ENCODE measurements at regions not wholly inside any gene's neighbourhood (a gene's known extent, or its start where the extent isn't known, plus 50 kb on each side); places are given as distances from the start of the nearest gene placed in this dataset.
"Not testable (repeated sequence)": the region's sequence is repeated elsewhere in the genome, so short reads cannot be mapped to it uniquely, and the experiment has no call there.

DNA sequence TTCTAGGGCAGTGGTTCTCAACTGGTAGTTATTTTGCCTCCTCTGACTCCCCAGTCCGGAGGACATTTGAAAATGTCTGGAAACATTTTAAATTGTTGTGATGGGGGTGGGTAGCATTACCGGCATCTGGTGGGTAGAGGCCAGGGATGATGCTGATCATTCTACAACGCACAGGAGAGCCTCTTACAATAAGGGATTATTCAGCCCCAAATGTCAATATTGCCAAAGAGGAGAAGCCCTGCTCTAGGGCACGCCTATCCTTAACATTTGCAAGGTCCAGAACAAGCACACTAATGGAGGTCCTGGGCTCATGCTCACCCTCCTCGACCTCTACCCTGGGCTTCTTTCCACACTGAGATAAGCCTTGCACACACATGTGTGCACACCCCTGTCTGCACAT is 106.4 kb downstream of the MINAR1 start:
- DNase-seq (ENCODE audit: low read depth in 2 of 2), result no peak

DNA sequence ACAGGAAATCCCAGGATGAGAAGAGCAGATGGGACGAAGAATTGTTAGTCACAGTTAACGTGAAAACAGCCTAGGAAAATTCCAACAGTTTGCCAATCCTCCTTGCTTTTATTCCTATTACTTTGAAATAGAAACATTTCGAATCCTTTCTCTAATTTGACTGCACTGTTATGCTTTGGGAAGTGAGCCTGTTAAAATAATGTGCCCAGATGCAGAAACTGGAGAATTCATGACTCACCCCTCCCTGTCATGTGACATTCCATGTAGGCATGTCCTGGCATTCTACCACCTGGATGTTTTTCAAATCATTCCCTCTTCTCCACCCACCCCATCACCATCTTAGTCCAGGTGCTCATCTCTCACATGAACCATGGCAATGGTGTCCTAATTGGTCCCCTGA is 107.3 kb downstream of the MINAR1 start:
- no peak for DNase-seq (ENCODE audit: low read depth in 2 of 2)

DNA sequence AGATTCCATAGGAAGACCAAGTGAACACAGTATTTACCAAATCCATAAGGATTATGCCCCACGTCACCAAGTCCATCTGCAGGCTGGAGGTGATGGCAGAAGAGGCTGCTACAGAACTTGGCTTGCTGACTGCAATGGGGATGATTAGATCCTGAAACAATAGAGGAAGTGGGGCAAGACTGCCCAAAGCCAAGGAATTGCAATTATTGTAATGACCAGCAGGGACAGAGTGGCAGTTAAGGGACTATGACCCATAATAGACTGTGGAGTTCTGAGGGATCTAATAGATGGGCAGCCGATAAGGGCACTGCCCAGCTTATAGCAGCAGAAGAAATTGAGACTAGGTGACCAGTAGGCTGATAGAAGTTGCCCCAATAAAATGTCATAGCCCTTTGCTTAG is 108.4 kb downstream of the MINAR1 start:
- DNase-seq (ENCODE audit: low read depth in 2 of 2), result no peak

DNA sequence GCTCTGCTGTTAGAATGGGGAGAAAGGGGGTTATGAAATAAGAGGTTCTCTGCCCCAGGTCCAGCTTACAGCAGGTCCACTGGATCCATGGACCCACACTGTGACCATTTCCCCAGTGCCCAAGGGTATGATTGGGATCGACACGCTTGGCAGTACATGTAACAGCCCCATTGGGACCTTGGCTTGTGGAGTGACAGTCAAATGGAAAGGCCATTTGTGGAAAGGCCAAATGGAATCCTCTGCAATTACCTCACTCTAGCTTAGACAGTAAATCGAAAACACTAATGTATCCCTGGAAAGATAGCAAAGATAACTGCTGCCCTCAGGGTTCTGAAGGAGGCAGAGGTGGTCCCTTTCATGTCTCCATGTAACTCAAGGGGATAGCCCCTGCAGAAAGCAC is 109.1 kb downstream of the MINAR1 start:
- DNase-seq (ENCODE audit: low read depth in 2 of 2), result no peak

DNA sequence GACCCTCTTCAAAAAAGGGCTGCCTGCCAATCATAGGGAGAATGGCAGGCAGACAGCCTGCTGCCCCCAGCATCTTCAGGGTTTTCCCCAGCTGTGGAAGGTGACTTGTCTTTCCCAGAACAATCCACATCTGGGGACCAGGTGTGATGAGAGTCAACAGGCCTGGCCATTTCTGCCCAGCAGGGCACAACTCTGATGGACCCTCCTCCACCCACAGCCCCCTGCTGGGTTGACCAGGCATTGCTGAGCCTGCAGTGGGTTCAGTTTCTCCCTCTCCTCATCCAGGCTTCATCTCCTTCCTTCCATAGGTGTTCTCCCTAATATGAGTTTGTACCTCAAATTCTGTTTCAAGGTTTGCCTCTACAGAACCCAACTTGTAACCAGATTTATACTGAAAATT is 111.0 kb downstream of the MINAR1 start:
- no peak for DNase-seq (ENCODE audit: low read depth in 2 of 2)

DNA sequence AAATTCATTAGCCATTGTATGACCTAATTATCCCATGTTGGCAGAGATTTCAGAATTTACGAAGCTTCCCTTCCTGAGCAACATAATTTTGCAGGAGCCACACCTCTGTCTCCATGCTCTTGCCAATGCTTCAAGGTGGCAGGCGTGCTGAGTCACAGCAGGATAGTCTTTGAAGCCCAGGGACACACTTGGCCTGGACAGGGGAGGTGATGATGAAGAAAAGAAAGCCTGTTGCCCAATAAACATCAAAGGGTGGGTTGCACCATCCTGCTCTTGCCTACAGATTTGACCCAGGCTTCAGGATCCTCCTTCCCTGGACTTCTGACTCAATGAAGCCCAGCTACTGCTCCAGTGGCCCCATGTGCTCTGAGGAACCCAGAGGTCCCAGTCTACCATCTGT is 117.1 kb downstream of the MINAR1 start:
- no peak for DNase-seq (ENCODE audit: low read depth in 2 of 2)

DNA sequence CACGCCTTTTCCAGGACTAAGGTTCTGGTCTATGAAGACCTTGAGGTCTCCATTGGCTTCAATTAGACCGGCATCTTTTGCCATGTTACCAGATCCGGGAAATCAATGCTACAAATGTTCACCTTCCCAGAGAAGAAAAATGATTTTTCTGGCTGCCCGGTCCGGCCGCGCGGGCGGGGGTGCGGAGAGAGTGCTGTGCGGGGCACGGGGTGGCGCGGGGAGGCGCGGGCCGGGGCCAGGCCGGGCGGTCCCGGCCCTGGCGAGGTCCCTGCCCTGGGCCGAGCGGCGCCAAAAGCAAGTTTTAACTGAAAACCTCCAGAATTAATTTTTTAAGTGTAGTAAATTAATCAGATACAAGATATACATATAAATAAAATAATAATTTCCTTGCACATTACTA is 128.2 kb downstream of the MINAR1 start:
- no peak for DNase-seq (ENCODE audit: low read depth in 2 of 2)

DNA sequence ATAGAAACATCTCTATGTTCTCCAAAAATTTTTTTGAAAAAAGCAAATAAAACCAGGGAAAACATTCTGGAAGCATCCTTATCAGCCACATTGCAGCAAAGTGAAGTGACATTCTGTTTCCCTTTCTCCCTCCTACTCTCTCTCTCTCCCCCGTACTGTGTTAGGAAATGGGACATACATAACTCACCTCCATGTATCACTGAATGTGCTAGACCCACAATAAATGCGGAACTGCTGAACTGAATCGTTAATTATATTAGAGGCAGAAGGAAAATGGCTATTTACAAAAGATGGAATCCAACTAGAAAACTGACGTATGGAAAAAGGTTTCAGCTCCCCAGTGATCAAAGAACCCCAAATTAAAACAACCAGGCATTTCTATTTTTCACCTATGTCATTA is 129.8 kb downstream of the MINAR1 start:
- no peak for DNase-seq (ENCODE audit: low read depth in 2 of 2)

DNA sequence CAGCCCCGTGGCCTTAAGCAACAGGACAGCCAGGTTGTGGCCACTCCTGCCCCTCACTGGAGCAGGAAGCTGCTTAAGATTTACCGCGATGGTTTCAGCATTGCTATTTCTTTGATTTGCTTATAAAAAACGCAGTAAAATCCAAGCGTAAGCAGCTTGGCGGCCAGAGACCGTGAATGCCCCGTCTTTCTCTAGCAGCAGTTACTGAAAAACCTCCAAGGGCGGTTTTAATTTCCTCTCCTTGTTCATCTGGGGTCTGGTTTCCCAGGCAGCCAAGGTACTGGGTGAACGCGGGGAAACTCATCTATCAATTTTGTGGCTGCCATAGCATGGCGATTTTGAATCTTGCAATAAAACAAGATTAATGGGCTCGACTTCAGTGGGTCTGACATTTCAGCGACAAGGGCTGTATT is 130.3 kb downstream of the MINAR1 start:
- no peak for DNase-seq (ENCODE audit: low read depth in 2 of 2)

DNA sequence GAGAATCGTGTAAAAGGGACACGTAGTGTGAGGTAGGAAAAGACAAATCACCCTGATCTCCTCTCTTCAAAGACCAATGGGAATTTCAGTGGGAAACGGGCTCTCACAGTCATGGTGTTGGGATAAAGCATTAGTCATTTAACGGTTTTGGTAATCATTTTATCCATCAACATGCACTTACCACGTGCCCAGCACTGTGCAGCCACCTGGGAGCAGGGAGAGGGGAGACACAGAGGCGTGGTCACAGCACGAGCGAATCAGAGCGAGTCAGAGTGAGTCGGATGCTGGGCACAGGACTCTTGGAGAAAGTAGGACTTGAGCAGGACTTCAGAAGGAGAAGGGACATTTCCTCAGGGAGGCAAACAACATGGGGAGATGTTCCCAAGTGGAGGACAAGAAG is 130.8 kb downstream of the MINAR1 start:
- DNase-seq (ENCODE audit: low read depth in 2 of 2), result no peak

DNA sequence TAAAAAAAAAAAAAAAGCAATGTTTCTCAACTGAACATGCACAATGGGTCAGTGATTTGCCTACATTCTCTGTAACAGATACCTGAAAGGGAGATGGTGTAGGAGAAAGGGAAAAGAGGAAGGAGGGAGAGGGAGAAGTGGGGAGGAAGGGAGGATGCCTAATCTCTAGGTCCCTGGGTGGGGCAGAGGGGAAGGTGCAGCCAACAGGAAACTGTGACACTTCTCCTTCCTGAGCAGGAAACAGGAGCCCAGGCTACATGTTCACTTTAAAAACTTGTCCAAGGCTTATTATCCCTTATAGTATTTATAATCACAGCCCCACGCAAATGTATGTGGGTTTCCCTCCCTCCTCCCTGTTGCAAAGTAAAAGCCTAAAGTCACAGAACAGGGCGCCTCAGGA is 137.9 kb downstream of the MINAR1 start:
- DNase-seq (ENCODE audit: low read depth in 2 of 2), result no peak

DNA sequence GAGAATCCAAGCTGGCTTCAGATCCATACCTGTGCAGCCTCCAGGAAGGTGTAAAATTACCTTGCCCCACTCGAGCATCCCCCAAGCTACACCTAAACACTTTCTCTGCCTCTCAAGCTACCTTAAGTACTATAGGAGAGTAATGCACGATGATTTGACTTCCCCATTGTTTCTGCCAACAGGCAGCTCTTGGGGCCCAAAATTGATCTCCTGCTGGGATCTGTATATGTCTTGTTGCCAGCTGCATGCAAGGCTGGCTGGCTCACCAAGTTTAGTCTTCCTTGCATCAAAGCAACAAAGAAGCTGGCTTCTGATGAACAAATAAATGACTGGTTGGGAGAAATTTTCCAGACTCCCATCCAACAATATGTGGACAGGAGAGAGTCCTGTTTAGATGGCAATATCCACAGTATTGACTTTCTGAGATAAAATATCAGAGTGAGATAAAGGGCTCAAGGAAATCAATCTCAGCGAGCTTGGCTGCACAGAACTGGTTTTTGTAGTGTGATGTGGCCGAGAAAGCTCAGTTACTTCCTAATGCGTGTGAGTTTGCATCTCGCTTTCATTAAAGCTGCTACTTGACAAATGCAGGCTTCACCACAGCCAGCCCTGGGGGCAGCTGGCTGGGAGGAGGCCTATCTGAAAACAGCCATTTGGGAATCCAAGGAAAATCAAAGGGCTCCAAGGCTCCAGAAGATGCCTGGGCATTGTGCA is 140.7 kb downstream of the MINAR1 start:
- no peak for DNase-seq (ENCODE audit: low read depth in 2 of 2)

DNA sequence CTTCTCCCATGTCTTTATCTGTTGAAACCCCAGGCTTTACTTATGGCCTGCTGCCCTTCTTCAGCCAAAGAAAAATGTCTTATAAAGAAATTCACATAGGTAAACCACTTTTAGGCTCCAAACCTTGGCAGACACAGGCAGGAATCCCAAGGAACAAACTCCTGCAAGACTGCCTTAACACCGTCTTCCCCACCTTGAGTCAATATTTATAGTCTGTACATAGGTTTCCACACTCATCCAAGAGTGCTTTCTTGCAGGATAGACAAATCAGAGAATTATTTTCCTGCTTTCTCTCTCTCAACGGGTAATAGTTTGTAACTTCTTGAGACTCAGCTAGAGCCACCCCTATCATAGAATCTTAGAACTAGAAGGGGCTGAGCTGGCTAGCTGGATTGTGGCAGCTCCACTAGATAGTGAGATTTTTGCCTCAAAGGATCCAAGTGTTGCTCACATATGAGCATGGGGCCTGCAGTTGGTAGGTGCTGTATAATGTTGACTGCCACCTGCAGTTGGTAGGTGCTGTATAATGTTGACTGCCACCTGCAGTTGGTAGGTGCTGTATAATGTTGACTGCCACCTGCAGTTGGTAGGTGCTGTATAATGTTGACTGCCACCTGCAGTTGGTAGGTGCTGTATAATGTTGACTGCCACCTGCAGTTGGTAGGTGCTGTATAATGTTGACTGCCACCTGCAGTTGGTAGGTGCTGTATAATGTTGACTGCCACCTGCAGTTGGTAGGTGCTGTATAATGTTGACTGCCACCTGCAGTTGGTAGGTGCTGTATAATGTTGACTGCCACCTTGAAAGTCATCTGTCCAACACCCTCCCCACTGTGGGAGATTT is 142.5 kb downstream of the MINAR1 start:
- not testable (repeated sequence) for DNase-seq (ENCODE audit: low read depth in 2 of 2)

DNA sequence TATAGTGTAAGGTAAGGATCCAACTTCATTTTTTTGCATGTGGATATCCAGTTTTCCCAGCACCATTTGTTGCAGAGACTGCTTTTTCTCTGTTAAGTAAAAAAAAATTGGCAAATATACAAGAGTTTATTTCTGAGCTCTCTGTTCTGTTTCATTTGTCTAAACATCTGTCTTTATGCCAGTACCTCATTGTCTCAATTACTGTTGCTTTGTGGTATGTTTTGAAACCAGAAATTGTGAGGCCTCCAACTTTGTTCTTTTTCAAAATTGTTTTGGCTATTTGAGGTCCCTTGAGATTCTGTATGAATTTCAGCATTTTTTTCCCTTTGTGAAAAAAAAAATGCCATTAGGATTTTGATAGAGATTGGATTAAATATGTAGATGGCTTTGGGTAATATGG is 150.5 kb downstream of the MINAR1 start:
- DNase-seq (ENCODE audit: low read depth in 2 of 2), result no peak

DNA sequence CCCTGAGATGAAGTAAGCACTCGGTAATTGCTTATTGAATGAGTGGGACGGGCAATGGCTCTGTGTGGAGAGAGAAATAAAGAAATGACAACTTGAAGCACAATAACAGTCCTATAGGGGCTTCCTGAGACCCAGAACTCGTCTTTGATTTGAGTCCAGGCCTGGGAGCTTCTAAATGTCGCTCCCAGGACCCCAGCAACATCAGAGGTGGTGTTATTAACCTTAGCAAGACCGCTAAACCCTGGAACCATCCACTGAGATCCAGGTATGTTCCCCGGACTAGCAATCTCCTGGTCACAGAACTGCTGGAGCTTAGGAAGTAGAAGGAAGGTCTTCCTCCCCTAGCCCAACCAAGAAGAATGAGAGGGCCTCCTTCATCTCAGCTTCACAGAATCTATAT is 160.0 kb downstream of the MINAR1 start:
- DNase-seq (ENCODE audit: low read depth in 2 of 2), result no peak

DNA sequence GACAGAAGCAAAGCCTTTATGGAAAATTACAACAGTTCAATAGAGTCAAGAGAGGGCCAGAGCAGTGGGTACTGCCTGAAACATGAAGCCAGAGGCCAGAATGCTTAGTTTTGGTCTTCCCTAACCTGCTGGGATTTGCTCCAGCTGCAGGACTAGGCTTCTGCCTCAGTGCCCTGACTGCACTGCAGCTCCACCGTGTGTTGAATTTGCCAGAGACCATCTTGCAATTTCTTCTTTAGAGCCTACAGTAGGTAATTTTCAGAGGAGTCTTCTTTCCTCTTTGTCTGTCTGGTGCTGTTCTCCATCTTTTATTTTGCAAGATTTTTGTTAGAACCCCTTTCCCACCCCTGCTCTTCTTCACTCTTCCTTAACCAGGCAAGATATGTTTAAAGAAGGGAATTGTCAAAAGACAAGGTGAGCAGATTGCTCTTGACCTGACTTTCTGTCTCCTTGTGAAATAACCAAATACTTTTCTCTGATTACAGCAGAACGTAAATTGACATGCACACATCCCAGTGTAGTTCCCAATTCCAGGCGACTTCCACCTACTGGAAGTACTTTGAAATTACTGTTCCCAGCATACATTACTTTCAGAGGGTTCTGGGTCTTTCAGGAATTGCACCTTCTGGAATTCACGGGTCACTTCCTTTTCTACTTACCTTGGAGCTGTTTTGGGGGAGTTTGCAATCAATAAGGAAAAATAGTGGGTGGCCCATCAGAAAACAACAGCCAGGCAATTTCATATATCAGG is 161.2 kb downstream of the MINAR1 start:
- no peak for DNase-seq (ENCODE audit: low read depth in 2 of 2)

DNA sequence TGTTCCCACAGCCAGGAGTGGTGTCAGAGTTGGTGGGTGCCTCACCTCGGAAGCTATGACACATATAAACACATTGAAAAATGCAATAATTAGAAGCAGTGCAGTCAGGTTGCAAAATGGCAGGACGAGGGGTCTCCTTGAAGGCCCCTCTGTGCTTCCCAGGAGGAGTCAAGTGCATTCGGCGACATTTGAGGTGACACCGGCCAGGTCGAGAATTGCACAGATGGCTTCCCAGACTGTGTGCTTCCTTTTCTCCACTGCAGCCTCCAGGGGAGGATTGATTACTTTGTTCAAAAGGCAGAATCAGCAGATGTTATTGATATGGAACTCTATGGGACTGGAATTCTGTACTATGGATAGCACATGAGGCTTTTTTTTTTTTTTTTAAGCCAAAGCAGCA is 163.2 kb downstream of the MINAR1 start:
- no peak for DNase-seq (ENCODE audit: low read depth in 2 of 2)

DNA sequence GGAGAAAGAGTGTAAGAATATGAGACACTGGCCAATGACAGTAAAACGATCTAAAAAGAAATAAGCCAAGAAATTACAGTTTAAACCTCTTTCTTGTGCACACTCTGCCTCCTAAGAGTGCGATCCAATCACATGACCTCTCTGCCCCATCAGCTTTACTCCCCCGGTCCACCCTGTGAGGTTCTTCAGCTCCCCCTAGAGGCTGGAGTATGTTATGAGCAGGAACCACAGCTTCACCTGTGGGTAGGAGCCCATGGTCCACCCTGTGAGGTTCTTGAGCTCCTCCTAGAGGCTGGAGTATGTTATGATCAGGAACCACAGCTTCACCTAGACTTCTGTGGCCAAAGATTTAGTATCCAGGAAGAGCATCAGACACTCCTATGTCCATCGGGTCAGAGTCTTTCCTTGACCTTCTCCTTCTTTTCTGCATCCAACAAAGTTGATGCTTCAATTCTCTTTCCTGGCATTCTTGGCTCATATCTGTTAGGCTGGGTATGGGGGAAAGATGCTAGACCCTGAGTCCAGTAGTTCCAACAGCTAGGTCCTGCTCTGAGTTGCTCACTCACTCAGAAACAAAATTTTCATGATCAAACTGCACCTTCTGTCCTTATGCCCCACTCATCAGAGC is 164.0 kb downstream of the MINAR1 start:
- DNase-seq (ENCODE audit: low read depth in 2 of 2), result peak; percentile 30

DNA sequence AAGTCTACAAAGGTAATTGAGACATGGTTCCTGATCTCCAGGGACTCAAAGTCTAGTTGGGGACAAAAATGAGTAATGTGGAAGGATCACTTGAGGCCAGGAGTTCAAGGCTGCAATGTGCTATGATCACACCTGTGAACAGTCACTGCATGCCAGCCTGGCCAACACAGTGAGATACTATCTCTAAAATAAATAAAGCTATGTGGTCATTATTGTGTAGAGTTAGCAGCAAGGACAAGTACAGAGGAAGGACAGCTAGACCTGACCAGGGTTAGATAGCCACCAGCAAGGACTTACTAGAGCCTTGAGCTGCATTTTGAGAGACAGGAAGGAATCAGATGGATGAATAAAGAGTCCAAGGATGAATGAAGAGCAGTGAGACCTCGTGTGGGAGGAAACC is 166.5 kb downstream of the MINAR1 start:
- DNase-seq (ENCODE audit: low read depth in 2 of 2), result no peak

DNA sequence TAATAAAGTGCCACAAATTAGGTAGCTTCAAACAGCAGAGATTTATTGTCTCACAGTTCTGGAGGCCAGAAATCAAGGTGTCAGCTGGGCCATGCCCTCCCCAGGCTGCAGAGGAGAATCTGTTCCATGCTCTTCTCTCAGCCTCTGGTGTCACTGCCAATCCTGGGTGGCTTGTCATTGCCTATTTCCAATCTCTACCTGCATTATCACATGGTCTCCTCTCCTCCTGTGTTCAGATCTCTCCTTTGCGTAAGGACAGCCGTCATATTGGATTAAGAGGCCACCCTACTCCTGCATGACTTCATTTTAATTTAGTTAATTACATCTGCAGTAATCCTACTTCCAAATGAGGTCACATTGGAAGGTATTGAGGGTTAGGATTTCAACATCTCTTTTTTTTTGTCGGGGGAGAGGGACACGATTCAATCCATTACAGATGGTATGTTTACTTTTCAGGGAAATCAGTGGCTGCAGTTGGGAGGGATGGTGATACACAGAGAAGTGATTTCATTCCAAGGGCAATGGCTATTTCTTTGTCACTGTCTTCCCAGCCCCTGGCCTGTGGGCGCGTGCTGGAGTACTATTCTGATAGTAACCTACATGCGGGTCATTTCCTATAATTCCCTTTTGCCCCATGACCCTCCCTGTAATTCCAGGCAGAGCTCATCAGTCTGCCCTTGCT is 169.4 kb downstream of the MINAR1 start:
- no peak for DNase-seq (ENCODE audit: low read depth in 2 of 2)

DNA sequence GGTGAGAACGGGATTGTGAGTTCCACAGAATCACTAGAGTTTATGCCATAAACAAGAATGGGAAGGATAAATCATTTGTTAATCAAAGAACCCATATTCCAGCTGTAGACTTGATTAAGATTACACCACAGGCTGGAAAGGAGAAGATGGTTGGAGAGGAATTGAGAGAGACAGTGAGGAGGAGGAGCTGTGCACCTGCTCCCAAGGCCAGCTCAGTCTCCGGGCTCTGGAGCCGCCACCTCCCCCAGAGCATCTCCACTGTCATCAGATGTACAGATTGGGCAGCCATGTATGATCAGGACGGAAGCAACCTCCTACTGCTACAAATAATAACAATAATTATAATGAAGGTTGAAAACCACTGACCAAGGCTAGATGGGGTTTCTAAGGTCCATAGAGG is 170.0 kb downstream of the MINAR1 start:
- DNase-seq (ENCODE audit: low read depth in 2 of 2), result no peak

DNA sequence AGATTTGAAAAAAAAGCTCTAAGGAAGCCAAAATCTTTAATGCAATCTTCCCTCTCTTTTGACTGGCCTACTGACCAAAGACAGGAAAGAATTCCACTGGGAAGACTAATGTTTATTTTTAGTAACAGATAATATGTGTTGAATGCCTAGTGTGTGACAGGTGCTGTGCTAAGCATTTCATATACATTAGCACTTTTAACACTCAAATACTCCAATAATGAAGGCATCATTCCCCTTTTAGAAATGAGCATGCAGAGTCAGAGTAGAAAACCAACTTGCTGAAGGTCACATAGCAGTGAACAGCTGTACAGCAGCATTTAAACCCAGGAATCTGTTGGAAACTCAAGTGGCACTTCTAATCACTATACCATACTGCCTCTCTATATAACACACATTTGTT is 170.6 kb downstream of the MINAR1 start:
- no peak for DNase-seq (ENCODE audit: low read depth in 2 of 2)

All from fibroblast of skin of left biceps (primary cell).